Testis (tissue), 2 donors: ENCODE measurements at regions not wholly inside any gene's neighbourhood (a gene's known extent, or its start where the extent isn't known, plus 50 kb on each side); places are given as distances from the start of the nearest gene placed in this dataset.
A peak's percentile ranks its signal among the peaks of the same experiment; 100 is the strongest.

ENCODE experiments used
- DNase-seq: peaks from one replicate; pipeline ENCODE4 v3.0.0-alpha.2; 2019
- H3K27ac ChIP-seq, 2 donors: fragments of 200-600 bp; sonication (generic); one replicate each; pipeline ENCODE4 v1.5.1; 2019
- H3K27me3 ChIP-seq: fragments of 200-600 bp; sonication (generic); one replicate; pipeline ENCODE4 v1.5.1; 2019
- H3K36me3 ChIP-seq: fragments of 200-600 bp; sonication (generic); one replicate; pipeline ENCODE4 v1.5.1; 2017; ENCODE audit warnings: low read depth; ENCODE audit errors: missing control alignments
- H3K4me1 ChIP-seq: fragments of 200-600 bp; sonication (generic); one replicate; pipeline ENCODE4 v1.5.1; 2019
- H3K4me3 ChIP-seq, 2 donors: fragments of 200-600 bp; sonication (generic); one replicate each; pipeline ENCODE4 v1.5.1; 2017 to 2019
- H3K9me3 ChIP-seq: fragments of 200-600 bp; sonication (generic); one replicate; pipeline ENCODE4 v1.5.1; 2017
- CTCF ChIP-seq, 3 experiments: fragments of 450-650 bp in 2 of 3; fragments of 200-600 bp in 1 of 3; sonication (generic) in 1 of 3; IDR thresholded peaks; one replicate each; pipeline ENCODE4 v1.5.1; 2016 to 2019; ENCODE audit warnings: antibody characterized with exemption in 3 of 3, mild to moderate bottlenecking in 2 of 3, moderate library complexity in 1 of 3
- POLR2A ChIP-seq: fragments of 450-650 bp; IDR thresholded peaks from one replicate; pipeline ENCODE4 v1.6.1; 2017; ENCODE audit warnings: antibody characterized with exemption, mild to moderate bottlenecking, moderate library complexity
- WGBS, 2 donors: methylation state at CpG; one replicate each; pipeline ENCODE4 v1.1.5; 2018; 5-methylcytosine and 5-hydroxymethylcytosine counted together
- intact Hi-C: fragments of 100-400 bp; cut with DNase I; formaldehyde crosslinking; loops from one replicate; pipeline ENCODE4 v1.15.1; 2023; ENCODE audit warnings: low total_unique reads

- peaks cover 9% of the 10 kb centered on the region for H3K4me1 ChIP-seq
- DNase-seq: no peak
- no peaks in the 10 kb centered on the region for H3K9me3 ChIP-seq
- no peak overlapping the region for H3K27ac ChIP-seq
- H3K4me3 ChIP-seq: no peak overlapping the region
- H3K36me3 ChIP-seq: no peaks in the 10 kb centered on the region
- H3K27me3 ChIP-seq: no peaks in the 10 kb centered on the region
- TF ChIP-seq CTCF (IDR thresholded peaks at IDR 0.05) (no peak), POLR2A (no peak)
- intact Hi-C loops: no loop called here
These were observed 74.0 kb downstream of the INHBB start for GRCh38 chr2:120419955-120420354.

- Histone ChIP-seq H3K36me3 (no peaks in the 10 kb centered on the region), H3K27ac (peak overlapping the region; percentile 33 to 36), H3K4me3 (no peak overlapping the region), H3K27me3 (no peaks in the 10 kb centered on the region), H3K9me3 (no peaks in the 10 kb centered on the region), H3K4me1 (peaks cover 9% of the 10 kb centered on the region)
- peak; percentile 77 for DNase-seq
- TF ChIP-seq POLR2A: no peak
- no peak for TF ChIP-seq CTCF (IDR thresholded peaks at IDR 0.05)
- 61 to 67% methylated on average over 9 to 12 of the region's 12 CpGs for WGBS, 2 donors
- intact Hi-C loops: no loop called here
These were observed 75.3 kb downstream of the INHBB start for GRCh38 chr2:120421126-120421829.

DNA sequence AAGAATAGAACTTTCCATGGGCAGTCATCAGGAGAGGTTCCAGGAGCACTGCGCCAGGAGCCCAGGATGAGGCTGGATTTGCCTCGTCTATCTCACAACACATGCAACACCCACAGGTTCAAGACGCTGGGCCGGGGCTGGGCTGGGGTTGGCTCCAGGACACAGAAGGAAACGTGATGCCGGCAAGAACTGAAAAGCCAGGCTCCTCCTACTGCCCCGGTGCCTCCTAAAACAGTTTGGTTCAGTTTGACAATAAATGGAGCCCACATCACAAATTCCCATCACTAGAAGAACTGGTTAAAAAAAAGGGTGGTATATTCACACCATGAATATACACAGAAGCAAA is 75.9 kb downstream of the INHBB start:
- WGBS, 2 donors: 46 to 54% methylated on average over 7 of the region's 7 CpGs
- intact Hi-C loops: no loop called here
- Histone ChIP-seq H3K4me1 (peaks cover 9% of the 10 kb centered on the region), H3K9me3 (no peaks in the 10 kb centered on the region), H3K4me3 (no peak overlapping the region), H3K27ac (no peak overlapping the region), H3K36me3 (no peaks in the 10 kb centered on the region), H3K27me3 (no peaks in the 10 kb centered on the region)
- peak; percentile 13 for DNase-seq
- no peak for TF ChIP-seq POLR2A
- TF ChIP-seq CTCF (IDR thresholded peaks at IDR 0.05): no peak

DNA sequence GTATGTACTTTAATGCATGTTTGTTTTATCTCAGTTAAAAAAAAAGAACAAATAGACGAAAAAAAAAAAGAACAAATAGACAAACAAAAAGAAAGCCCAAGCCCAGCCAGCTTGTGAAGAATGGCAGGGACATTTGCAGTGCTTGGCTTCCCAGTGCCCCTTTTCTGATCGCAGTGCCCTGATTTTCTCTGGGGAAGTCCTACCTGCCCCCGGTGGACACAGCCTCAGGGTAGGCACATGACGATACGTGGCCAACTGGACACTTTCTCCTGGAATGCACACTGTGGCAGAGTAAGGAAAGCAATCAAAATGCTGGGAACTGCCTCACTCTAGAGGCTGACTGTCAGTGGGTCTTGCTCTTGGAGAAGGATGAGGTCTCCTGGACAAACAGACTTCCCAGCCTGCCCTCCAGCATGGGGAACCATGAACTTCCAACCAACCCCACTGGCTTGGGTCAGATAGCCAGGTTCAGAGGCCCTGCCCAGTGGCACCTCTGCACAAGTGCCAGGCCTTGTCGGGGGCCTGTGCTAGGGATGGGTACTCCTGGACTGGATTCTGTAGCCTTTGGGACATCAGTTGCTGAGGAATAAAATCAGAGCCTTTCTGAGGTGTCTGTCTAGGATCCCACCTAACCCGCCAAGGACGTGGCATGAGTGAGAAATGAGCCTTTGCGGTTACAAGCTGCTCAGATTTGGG is 76.7 kb downstream of the INHBB start:
- DNase-seq: peak; percentile 13
- 85 to 90% methylated on average over 9 of the region's 9 CpGs for WGBS, 2 donors
- intact Hi-C loops: no loop called here

More for the DNA sequence above, 76.7 kb downstream of the INHBB start:
- Histone ChIP-seq H3K27me3 (no peaks in the 10 kb centered on the region), H3K4me1 (peaks cover 9% of the 10 kb centered on the region), H3K36me3 (no peaks in the 10 kb centered on the region), H3K4me3 (no peak overlapping the region), H3K27ac (no peak overlapping the region), H3K9me3 (no peaks in the 10 kb centered on the region)
- TF ChIP-seq CTCF (IDR thresholded peaks at IDR 0.05) (no peak), POLR2A (no peak)
